ENCODE measurements at regions not wholly inside any gene's neighbourhood (a gene's known extent, or its start where the extent isn't known, plus 50 kb on each side); places are given as distances from the start of the nearest gene placed in this dataset.

- TF ChIP-seq EP300 (IDR thresholded peaks at IDR 0.05) (no peak), CTCF (IDR thresholded peaks at IDR 0.05) (no peak), POLR2A (IDR thresholded peaks at IDR 0.05) (no peak)
- Histone ChIP-seq H3K27ac (no peak overlapping the region), H3K36me3 (no peaks in the 10 kb centered on the region), H3K4me3 (no peak overlapping the region), H3K9me3 (no peaks in the 10 kb centered on the region), H3K27me3 (no peaks in the 10 kb centered on the region), H3K4me1 (no peaks in the 10 kb centered on the region)
- 92 to 97% methylated on average over 3 of the region's 3 CpGs for WGBS, 2 donors
- no peak for DNase-seq (ENCODE audit: low spot score in 2 of 2)
Measured at GRCh38 chr5:82804155-82804690, 273.0 kb downstream of the TMEM167A start.

GRCh38 chr5:82802954-82803353 lies 274.2 kb downstream of the TMEM167A start:
- H3K4me3 ChIP-seq, result no peak overlapping the region
- H3K9me3 ChIP-seq, result no peaks in the 10 kb centered on the region
- no peak overlapping the region for H3K27ac ChIP-seq
- no peaks in the 10 kb centered on the region for H3K27me3 ChIP-seq
- no peak for DNase-seq (ENCODE audit: low spot score in 2 of 2)
- TF ChIP-seq CTCF (IDR thresholded peaks at IDR 0.05), result no peak
- no peak for TF ChIP-seq EP300 (IDR thresholded peaks at IDR 0.05)
- no peak for TF ChIP-seq POLR2A (IDR thresholded peaks at IDR 0.05)
- H3K36me3 ChIP-seq, result no peaks in the 10 kb centered on the region
- WGBS, 2 donors, result 80 to 87% methylated on average over 3 of the region's 3 CpGs
- no peaks in the 10 kb centered on the region for H3K4me1 ChIP-seq

GRCh38 chr5:82800826-82801225 lies 276.4 kb downstream of the TMEM167A start:
- H3K4me3 ChIP-seq, result no peak overlapping the region
- no peak overlapping the region for H3K27ac ChIP-seq
- TF ChIP-seq CTCF (IDR thresholded peaks at IDR 0.05), result no peak
- no peak for TF ChIP-seq POLR2A (IDR thresholded peaks at IDR 0.05)
- no peak for TF ChIP-seq EP300 (IDR thresholded peaks at IDR 0.05)
- no peaks in the 10 kb centered on the region for H3K9me3 ChIP-seq
- no peaks in the 10 kb centered on the region for H3K27me3 ChIP-seq
- H3K36me3 ChIP-seq, result no peaks in the 10 kb centered on the region
- DNase-seq (ENCODE audit: low spot score in 2 of 2), result no peak
- 97 to 100% methylated on average over 1 of the region's 1 CpG for WGBS, 2 donors
- no peaks in the 10 kb centered on the region for H3K4me1 ChIP-seq

GRCh38 chr5:82799361-82800077 lies 277.7 kb downstream of the TMEM167A start:
- WGBS, 2 donors, result 42 to 51% methylated on average over 5 of the region's 5 CpGs
- DNase-seq (ENCODE audit: low spot score in 2 of 2), result no peak
- no peaks in the 10 kb centered on the region for H3K9me3 ChIP-seq
- no peaks in the 10 kb centered on the region for H3K36me3 ChIP-seq
- no peak overlapping the region for H3K27ac ChIP-seq
- H3K4me3 ChIP-seq, result no peak overlapping the region
- TF ChIP-seq EP300 (IDR thresholded peaks at IDR 0.05), result no peak
- no peak for TF ChIP-seq POLR2A (IDR thresholded peaks at IDR 0.05)
- no peak for TF ChIP-seq CTCF (IDR thresholded peaks at IDR 0.05)
- H3K4me1 ChIP-seq, result no peaks in the 10 kb centered on the region
- no peaks in the 10 kb centered on the region for H3K27me3 ChIP-seq

- H3K9me3 ChIP-seq, result no peaks in the 10 kb centered on the region
- no peak overlapping the region for H3K27ac ChIP-seq
- WGBS, 2 donors, result 22 to 29% methylated on average over 2 of the region's 2 CpGs
- H3K4me3 ChIP-seq, result no peak overlapping the region
- H3K4me1 ChIP-seq, result no peaks in the 10 kb centered on the region
- H3K36me3 ChIP-seq, result no peaks in the 10 kb centered on the region
- TF ChIP-seq POLR2A (IDR thresholded peaks at IDR 0.05), result no peak
- TF ChIP-seq EP300 (IDR thresholded peaks at IDR 0.05), result no peak
- no peak for TF ChIP-seq CTCF (IDR thresholded peaks at IDR 0.05)
- no peaks in the 10 kb centered on the region for H3K27me3 ChIP-seq
- DNase-seq (ENCODE audit: low spot score in 2 of 2), result no peak
Measured at GRCh38 chr5:82798676-82799075, 278.5 kb downstream of the TMEM167A start.

Measured in tibial nerve (tissue), 4 donors.